A673 (cell line): ENCODE measurements at regions not wholly inside any gene's neighbourhood (a gene's known extent, or its start where the extent isn't known, plus 50 kb on each side); places are given as distances from the start of the nearest gene placed in this dataset.
A peak's percentile ranks its signal among the peaks of the same experiment; 100 is the strongest.
"Not testable (repeated sequence)": the region's sequence is repeated elsewhere in the genome, so short reads cannot be mapped to it uniquely, and the experiment has no call there.

Source experiments
- BruUV-seq: library from RNA; stranded (reverse); fragments of 400-500 nt; replicated peaks from 2 replicates; lab custom pipeline; 2021; lab: Mats Ljungman, UMichigan
- CTCF ChIA-PET: fragments of 300-600 bp; sonication (Branson Sonifier 250); formaldehyde crosslinking; loops from one replicate; lab custom pipeline; 2022; ENCODE audit warnings: antibody characterized with exemption; lab: Charles Lee
- POLR2A ChIA-PET: fragments of 300-600 bp; sonication (Branson Sonifier 250); formaldehyde crosslinking; loops from one replicate; lab custom pipeline; 2022; ENCODE audit warnings: antibody characterized with exemption; ENCODE audit not compliant: low non-redundant PET; lab: Charles Lee
- DNase-seq: peaks from one replicate; pipeline ENCODE4 v3.0.0-alpha.2; 2015; ENCODE audit warnings: low spot score
- H3K27ac ChIP-seq: fragments of 200-600 bp; sonication (generic); 2 replicates; pipeline ENCODE4 v1.5.1; 2016; ENCODE audit warnings: mixed run types, low read depth, mild to moderate bottlenecking, mixed read lengths, antibody characterized with exemption, low read length; ENCODE audit not compliant: poor library complexity, severe bottlenecking
- H3K27me3 ChIP-seq: fragments of 200-600 bp; sonication (generic); replicated peaks from 2 replicates; pipeline ENCODE4 v1.6.1; 2017; ENCODE audit warnings: mixed run types, low read depth, mild to moderate bottlenecking, mixed read lengths, antibody characterized with exemption, low read length; ENCODE audit not compliant: insufficient read depth, poor library complexity
- H3K36me3 ChIP-seq: fragments of 200-600 bp; sonication (generic); 2 replicates; pipeline ENCODE4 v1.6.1; 2016; ENCODE audit warnings: mixed run types, mild to moderate bottlenecking, mixed read lengths, antibody characterized with exemption, low read length; ENCODE audit not compliant: insufficient read depth, poor library complexity, severe bottlenecking
- H3K4me1 ChIP-seq: fragments of 200-600 bp; sonication (generic); 2 replicates; pipeline ENCODE4 v1.6.1; 2017; ENCODE audit warnings: mixed run types, mild to moderate bottlenecking, mixed read lengths, antibody characterized with exemption, low read length; ENCODE audit not compliant: insufficient read depth, poor library complexity, severe bottlenecking
- H3K4me3 ChIP-seq: fragments of 200-600 bp; sonication (generic); 2 replicates; pipeline ENCODE4 v1.5.1; 2016; ENCODE audit warnings: low read depth, mixed run types, mild to moderate bottlenecking, mixed read lengths, low read length; ENCODE audit not compliant: poor library complexity, severe bottlenecking
- H3K9me3 ChIP-seq: fragments of 200-600 bp; sonication (generic); 2 replicates; pipeline ENCODE4 v1.6.1; 2016; ENCODE audit warnings: mixed run types, low read depth, mild to moderate bottlenecking, mixed read lengths, antibody characterized with exemption, low read length; ENCODE audit not compliant: poor library complexity, severe bottlenecking
- EZH2 ChIP-seq: fragments of 200-600 bp; sonication (generic); IDR thresholded peaks from 2 replicates; pipeline ENCODE4 v1.6.1; 2017; ENCODE audit warnings: borderline replicate concordance, low read depth, mild to moderate bottlenecking, mixed read lengths, antibody characterized with exemption, low read length; ENCODE audit not compliant: poor library complexity, severe bottlenecking
- intact Hi-C: fragments of 100-400 bp; cut with micrococcal nuclease; formaldehyde crosslinking; loops from one replicate; pipeline ENCODE4 v1.10.0; 2022; ENCODE audit not compliant: unreplicated experiment
- TF ChIP-seq, protein P1 (sequence below): fragments of 300-800, 200-600 bp; sonication (generic); conservative IDR thresholded peaks from 2 replicates; pipeline ENCODE4 v1.5.1; 2017; ENCODE audit warnings: low read depth, mild to moderate bottlenecking, antibody characterized with exemption, low read length, moderate library complexity, mixed read lengths

DNA sequence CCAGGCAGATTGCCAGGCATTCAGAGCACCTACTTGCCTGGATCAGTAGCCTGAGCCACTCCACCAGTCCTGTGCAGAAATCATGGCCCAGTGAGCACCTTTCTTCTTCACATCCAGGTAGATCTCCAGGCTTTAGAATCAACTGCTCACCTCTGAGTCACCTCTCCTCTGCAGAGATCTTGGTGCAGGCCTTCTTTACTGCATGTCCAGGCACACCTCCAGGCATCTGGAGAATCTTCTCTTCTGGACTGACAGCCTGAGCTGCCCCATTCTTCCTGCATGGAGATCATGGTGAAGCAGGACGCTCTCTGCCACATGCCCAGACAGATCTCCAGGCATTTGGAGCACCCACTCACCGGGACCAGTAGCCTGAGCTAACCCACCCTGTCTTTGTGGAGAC, 894.5 kb upstream of the MBL2 start:
- H3K27ac ChIP-seq: no peak overlapping the region
- intact Hi-C loops: no loop called here
- no peaks in the 10 kb centered on the region for H3K4me1 ChIP-seq
- TF ChIP-seq EZH2: no peak
- TF ChIP-seq, protein P1, sequence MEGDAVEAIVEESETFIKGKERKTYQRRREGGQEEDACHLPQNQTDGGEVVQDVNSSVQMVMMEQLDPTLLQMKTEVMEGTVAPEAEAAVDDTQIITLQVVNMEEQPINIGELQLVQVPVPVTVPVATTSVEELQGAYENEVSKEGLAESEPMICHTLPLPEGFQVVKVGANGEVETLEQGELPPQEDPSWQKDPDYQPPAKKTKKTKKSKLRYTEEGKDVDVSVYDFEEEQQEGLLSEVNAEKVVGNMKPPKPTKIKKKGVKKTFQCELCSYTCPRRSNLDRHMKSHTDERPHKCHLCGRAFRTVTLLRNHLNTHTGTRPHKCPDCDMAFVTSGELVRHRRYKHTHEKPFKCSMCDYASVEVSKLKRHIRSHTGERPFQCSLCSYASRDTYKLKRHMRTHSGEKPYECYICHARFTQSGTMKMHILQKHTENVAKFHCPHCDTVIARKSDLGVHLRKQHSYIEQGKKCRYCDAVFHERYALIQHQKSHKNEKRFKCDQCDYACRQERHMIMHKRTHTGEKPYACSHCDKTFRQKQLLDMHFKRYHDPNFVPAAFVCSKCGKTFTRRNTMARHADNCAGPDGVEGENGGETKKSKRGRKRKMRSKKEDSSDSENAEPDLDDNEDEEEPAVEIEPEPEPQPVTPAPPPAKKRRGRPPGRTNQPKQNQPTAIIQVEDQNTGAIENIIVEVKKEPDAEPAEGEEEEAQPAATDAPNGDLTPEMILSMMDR: no peak
- DNase-seq: no peak
- H3K36me3 ChIP-seq: no peaks in the 10 kb centered on the region
- POLR2A ChIA-PET: no interaction called here
- CTCF ChIA-PET: no interaction called here
- H3K4me3 ChIP-seq: no peak overlapping the region
- no TSS peak for BruUV-seq
- no peaks in the 10 kb centered on the region for H3K27me3 ChIP-seq
- peaks cover 20% of the 10 kb centered on the region for H3K9me3 ChIP-seq

DNA sequence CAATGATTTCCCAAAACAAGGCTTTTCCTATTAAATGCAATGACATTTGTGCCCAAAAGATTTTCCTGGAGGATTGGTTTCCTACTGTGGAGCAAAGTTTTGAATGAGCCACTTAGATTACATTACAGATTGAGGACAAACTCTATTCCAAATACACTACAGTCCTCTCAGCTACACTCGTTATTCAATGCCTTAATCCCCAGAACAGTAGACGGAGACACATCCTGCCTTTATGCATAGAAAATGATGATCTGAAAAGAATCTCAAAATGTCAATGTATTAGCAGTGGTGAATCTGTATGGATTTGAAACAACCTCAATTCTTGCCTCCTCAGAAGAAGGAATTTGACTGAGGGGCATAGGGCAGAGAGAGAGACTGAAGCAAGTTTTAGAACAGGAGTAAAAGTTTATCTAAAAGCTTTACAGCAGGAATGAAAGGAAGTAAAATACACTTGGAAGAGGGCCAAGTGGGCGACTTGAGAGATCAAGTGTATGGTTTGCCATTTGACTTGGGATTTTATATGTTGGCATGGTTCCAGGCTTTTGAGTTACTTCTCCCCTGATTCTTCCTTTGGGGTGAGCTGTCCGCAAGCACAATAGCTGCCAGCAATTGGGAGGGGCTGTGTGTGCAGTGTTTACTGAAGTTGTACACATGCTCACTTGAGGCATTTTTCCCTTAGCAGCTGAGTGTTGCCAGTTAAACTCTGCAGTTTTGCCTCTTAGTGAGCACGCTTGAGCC, 891.9 kb upstream of the MBL2 start:
- intact Hi-C loops: no loop called here
- H3K27ac ChIP-seq: no peak overlapping the region
- no peak for TF ChIP-seq EZH2
- TF ChIP-seq, protein P1: no peak
- ChIA-PET POLR2A (no interaction called here), CTCF (no interaction called here)
- no peaks in the 10 kb centered on the region for H3K36me3 ChIP-seq
- peaks cover 15% of the 10 kb centered on the region for H3K9me3 ChIP-seq
- no peaks in the 10 kb centered on the region for H3K4me1 ChIP-seq
- BruUV-seq: no TSS peak
- peak; percentile 0 for DNase-seq
- no peak overlapping the region for H3K4me3 ChIP-seq
- no peaks in the 10 kb centered on the region for H3K27me3 ChIP-seq

DNA sequence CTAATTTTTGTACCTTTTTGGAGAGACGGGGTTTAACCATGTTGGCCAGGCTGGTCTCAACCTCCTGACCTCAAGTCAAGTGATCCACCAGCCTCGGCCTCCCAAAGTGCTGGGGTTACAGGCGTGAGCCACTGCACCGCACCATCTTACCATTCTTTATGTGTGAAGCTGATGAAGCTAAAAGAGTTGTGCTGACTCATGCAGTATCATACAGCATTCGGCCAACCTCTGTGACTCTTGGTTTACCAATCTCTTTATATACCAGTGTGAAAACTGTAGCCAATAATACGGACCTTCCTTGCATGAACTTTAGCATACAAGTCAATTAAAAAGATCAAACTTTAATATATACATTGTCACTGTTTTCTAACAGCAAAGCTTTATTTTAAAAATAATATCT, 878.2 kb upstream of the MBL2 start:
- no peaks in the 10 kb centered on the region for H3K27me3 ChIP-seq
- H3K9me3 ChIP-seq: peaks cover 26% of the 10 kb centered on the region
- DNase-seq: no peak
- no peaks in the 10 kb centered on the region for H3K4me1 ChIP-seq
- ChIA-PET CTCF (no interaction called here), POLR2A (no interaction called here)
- no peak overlapping the region for H3K4me3 ChIP-seq
- TF ChIP-seq, protein P1: no peak
- no peak for TF ChIP-seq EZH2
- intact Hi-C loops: no loop called here
- no TSS peak for BruUV-seq
- no peak overlapping the region for H3K27ac ChIP-seq
- H3K36me3 ChIP-seq: no peaks in the 10 kb centered on the region

DNA sequence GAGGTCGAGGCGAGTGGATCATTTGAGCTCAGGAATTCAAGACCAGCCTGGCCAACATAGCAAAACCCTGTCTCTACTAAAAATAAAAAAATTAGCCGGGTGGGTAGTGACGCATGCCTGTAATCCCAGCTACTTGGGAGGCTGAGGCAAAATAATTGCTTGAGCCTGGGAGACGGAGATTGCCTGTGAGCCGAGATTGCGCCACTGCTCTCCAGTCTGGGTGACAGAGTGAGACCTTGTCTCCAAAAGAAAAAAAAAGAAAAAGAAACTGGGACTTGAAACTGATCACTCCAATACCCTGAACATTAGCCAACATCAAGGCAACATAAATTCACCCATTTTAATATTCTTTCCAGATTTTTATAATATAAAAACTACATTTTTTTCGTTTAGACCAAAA, 874.6 kb upstream of the MBL2 start:
- intact Hi-C loops, POLR2A ChIA-PET: not testable (repeated sequence)

More for the DNA sequence above, 874.6 kb upstream of the MBL2 start:
- H3K36me3 ChIP-seq, H3K27me3 ChIP-seq, H3K4me1 ChIP-seq, CTCF ChIA-PET, BruUV-seq, DNase-seq, H3K4me3 ChIP-seq, H3K27ac ChIP-seq: not testable (repeated sequence)
- peaks cover 21% of the 10 kb centered on the region for H3K9me3 ChIP-seq
